Stimulated activated naive CD4-positive, alpha-beta T cell (primary cell): ENCODE measurements at regions not wholly inside any gene's neighbourhood (a gene's known extent, or its start where the extent isn't known, plus 50 kb on each side); places are given as distances from the start of the nearest gene placed in this dataset.

Experiments used
- DNase-seq, 6 experiments: peaks; one replicate each; lab custom pipeline; 2025; lab: John Stamatoyannopoulos, UW

DNA sequence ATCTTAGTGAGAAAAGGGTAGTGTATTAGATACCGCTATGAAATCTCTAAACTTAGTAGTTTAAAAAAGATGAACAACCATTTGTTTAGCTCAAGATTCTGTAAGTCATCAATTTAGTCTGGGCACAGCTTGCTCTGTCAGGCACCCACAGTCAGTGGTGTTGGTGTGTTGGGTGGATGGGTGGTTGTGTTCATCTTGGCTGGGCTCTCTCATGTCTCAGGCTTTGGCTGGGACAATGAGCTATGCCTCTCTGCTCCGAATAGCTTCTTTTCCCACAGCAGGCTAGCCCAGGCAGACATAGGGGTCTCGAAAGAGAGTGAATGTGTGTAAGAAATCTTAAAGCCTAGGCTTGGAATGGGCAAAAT lies 127.0 kb upstream of the GATB start:
- no peak for DNase-seq

DNA sequence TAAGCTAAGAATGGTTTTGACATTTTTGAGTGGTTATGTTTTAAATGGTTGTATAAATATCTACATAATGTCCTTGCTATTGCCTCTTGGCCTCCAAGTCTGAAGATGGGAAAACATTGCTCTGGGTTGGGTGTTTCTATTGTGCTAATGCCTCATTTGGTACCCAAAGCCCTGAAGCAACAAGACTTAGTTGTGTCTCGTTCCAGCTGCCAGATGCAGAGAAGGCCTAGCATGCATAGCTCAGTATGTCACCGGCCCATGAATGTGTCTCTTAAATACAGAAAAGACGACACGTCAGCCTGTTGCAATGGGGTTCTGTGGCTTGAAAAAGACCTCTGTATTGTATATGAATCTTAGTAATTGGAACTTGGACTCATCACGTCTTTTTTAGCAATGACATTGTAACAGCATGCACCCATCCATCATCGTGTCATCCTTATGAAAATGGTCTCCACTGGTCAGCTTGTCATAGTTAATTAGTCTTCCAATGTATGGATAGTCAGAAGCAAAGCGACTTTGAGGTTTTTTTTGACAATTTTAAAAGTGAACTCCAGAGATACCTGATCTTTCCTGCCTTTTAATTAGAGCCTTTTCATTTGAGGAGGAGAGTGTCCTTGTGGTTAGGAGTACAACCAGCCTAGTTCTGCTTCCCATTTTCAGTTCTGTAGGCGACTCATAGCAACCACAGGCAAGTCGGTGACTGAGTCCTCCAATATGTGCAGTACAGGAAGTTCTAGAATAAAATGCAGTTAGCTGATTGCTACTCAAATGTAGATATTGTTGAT lies 126.4 kb upstream of the GATB start:
- DNase-seq: no peak

DNA sequence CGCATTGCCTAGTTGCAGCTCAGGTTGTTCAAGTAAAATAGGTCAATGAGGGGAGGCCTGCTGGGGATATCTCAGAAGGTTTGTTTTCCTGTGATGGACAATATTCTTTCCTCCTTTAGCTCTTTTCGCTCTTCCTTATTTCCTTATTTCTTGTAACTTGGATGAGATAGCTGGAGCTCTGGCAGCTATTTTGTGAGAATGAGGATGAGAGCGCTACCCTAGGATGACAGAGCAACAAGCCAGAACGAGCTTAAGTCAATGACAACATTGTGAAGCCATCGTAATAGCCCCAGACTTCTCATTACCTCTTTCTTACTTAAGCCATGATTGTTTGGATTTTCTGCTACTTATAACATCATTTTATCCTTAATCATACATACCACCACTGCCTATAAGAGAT lies 124.3 kb upstream of the GATB start:
- DNase-seq: no peak

GRCh38 chr4:151883747-151884146 lies 122.9 kb upstream of the GATB start:
- DNase-seq: no peak

DNA sequence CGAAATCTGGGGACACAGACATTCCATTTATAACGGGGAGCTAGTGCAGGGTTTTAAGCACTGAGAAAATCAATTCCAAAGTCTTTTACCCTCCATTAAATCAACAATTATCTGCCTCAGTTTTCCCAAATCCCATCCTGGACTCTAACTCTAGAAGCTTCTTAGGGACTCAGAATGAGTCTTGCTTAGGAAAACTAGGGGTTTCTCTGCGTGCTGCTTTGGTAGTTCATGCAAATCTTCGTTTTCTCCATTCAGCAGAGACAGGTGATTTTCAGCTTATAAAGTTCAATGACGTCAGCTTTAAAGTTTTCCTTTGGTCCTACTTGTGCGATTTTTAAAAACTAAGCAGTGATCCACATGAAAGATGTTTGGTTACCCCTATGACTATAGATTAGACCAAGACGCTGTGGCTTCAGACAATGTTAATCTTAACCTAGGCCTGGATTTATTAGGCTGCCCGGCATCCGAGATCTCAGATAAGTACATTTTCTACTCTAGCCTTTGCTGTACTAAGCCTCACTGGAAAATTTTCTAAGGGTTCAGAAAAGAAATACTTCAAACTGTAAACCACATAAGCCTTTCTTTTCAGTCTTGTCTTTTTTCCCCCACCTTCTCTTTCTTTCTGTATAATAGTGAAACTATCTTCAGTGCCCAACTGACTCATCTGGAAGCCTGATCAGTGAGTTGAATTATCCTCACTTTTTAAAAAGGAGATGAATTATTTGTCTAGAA lies 121.4 kb upstream of the GATB start:
- no peak for DNase-seq

DNA sequence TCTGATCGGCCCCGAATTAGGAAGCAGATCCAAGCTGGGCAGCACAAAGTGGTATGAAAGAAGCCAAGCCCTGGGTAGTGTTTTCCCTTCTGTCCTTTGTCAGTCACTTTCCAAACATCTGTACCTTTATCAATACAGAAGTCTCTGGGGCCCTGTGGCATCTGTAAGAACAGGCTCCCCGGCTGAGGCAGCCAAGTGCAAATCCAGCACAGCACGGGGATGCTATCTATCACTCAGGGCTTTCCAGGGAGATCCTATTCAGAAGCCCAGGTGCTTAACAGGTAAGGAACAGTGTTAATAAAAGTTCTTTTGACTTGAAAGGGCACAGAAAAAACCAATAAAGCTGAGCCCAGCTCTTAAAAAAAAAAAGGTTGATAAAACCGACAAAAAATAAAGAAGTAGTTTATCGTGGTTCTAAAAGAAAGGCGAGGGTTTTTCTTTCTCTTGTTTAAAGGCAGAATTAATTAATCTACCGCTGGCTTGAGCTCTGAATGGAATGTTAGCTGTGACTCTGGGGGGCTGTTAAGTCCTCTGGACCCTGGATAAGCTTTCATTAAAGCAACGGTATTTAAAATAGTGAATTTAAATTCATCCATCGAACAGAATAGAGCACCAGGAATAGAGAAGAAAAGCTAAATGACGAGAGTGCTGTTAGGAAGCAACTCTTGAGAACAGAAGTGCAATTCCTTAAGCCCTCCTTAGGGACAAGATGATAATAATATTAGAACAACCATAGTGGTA lies 119.1 kb upstream of the GATB start:
- DNase-seq: no peak

DNA sequence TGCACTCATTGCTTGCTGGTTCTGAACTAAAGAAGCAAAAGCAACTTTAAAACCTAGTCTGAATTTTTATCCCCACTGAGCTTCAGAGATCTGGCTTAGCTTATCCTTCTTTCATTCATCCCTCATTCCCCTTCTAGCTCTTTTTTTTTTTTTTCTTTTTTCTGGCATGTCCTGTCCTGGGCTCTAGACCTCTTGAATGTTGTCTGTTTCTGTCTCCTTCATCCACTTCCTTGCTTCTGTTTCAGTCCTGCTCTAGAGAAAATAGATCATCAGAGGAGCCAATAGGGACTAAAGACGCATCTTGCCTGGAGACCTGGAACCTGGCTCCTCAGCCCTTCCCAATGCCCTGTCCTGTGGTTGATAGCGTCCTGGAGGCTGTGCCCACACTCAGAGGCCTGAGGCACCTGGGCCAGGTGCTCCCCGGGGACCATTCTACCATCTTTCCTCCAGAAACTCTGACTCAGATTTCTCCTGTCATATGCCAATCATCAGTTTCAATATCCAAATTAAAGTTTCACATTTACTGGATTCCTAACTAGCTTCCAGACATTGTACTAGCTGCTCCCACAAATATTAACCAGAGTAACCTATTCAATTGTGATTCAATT lies 115.7 kb upstream of the GATB start:
- DNase-seq: no peak

GRCh38 chr4:151874328-151874727 lies 113.5 kb upstream of the GATB start:
- DNase-seq: no peak

DNA sequence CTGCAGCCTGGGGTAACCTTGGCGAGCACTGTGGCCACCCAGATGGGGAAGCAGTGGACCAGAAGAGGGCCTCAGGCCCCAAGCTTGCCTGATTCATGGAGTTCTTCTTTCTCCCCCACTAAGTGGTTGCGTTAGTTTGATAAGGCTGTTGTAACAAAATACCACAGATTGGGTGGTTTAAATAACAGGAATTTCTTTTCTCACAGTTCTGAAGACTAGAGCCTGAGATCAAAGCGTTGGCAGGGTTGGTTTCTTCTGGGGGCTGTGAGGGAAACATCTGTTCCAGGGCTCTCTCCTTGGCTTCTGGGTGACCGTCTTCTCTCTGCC lies 105.7 kb upstream of the GATB start:
- DNase-seq: no peak

DNA sequence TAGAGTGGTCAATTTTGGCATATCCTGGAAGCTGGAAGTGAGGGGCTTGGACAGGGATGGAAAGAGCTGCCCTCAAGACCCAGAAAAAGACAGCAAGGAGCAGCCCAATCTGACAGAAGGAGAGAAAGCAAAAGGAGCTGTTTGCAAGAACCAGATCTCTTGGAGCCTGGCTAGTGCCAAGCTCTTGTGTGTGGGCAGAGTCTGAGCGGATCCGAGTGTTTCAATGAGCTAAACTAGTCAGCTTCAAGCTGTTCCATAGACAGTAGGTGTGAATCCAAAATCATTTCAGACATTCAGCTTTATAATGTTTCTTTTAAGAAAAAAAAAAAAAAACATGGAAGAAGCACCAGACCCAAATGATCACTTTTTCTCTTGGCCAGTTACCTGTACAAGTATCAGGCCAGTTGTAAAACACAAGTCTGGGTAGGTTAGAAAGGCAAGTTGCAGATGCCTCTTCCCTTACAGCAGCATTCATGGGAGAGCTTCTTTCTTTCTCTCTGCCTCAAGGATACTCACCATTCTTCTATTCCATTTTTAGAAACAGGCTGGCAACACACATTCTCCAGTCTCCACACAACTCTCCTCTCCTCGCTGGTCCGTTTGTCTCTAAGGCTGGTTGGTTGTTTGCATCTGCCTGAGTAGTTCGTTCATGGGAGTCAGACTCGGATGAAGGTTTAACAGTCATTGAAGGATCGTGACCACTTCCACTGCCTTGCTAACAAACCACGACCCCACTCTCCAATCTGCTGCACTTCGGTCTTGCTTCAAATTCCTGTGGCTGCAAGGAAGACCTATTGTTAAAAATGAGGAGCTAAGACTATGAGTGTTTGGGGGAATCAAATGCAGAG lies 105.2 kb upstream of the GATB start:
- DNase-seq: no peak

GRCh38 chr4:151865312-151865711 lies 104.5 kb upstream of the GATB start:
- DNase-seq: peak in 1 of 6 experiments; percentile 7

DNA sequence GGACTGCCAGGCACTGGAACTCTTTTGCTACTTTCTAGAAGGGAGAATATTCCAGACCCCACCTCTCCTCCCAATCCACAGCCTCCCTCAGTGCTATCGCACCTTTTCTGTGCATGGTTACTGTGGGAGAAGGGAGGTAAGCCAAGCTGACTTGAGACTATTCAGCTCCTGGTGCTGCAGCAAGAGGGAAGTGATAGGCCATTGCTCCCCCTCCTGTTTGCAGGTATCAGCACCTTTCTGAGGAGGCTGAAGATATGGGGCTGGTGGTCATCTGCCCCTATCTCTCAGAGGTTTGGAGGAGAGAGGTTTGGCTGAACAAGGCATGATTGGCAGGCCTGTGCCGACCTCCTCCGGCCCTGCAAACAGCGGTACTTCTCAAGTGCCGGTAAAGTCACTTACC lies 103.3 kb upstream of the GATB start:
- DNase-seq: no peak

GRCh38 chr4:151862766-151863165 lies 102.0 kb upstream of the GATB start:
- DNase-seq: no peak

- no peak for DNase-seq
These were observed 99.8 kb upstream of the GATB start for GRCh38 chr4:151860561-151861093.

- DNase-seq: no peak
These were observed 98.8 kb upstream of the GATB start for GRCh38 chr4:151859641-151860040.

DNA sequence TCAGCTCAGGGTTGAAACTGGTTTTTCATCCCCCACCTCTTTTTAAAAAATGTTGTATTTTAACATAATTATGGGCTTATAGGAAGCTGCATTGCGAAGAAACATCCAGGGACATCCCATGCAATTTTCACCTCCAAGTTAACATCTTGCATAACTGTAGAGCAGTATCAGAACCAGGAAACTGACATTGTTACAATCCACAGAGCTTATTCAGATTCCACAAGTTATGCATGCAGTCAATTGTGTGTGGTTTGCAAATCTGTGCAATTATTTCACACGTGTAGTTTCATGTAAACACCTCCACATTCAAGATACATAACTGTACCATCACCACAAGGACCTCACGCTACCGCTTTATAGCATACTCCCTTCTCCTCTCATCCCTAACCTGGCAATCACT lies 97.5 kb upstream of the GATB start:
- DNase-seq: no peak

DNA sequence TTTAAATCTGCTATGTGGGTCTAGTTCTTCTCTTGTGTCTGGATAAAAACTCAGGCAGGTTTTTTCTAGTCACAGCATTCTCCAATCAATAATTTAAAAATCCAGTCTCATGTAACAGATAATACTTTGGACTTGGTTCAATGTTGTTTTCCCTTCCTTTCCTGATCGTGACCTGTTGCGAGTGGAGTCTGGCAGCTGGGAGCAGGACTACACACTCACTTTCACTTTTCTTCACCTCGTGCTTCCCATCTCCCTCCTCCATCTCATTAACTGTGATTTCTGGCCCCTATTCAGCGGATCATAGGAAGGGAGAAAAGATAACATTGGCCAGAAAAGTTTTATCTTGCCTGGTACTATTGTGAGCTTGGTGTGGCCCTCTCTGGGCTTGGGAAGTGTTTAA lies 96.6 kb upstream of the GATB start:
- no peak for DNase-seq

DNA sequence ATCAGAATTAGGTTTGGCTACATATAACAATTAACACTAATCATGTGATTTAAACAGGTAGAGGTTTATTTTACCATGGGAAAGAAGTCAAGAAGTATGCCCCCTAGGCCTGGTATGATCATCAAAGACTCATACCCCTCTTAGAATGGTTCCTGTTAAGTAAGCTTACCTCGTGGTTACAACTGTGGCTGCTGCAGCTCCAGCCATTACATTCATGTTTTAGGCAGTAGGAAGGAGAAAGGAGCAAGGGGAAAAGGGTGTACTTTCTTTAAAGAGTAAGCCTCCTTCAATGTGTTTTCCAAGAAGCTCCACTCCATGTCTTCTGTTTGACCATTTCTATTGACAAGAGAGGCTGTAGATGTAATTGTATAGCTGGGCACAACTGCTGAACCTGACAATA lies 94.9 kb upstream of the GATB start:
- no peak for DNase-seq

GRCh38 chr4:151854731-151855130 lies 93.9 kb upstream of the GATB start:
- no peak for DNase-seq

- no peak for DNase-seq
These were observed 92.2 kb upstream of the GATB start for GRCh38 chr4:151853034-151853433.

DNA sequence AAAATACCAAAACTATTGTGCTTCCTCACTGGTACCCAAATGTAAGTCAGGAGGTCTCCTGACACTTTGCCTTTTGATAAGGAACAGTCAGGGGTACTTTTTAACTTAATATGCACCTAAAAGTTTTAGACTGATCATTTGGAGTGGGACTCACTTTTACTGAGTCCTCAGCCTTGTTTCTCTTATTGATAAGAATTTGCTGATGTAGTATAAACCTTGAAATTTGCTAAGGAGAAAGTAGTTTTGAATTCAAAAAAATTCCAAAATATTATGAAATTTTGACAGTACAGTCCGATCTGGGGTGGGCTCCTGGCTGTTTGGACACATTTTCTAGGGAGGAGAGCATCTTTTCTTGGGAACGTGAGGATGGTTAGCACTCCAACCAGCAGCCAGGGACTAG lies 91.4 kb upstream of the GATB start:
- DNase-seq: no peak

GRCh38 chr4:151851354-151851753 lies 90.5 kb upstream of the GATB start:
- no peak for DNase-seq
